GM23248 (cell line): ENCODE measurements at regions not wholly inside any gene's neighbourhood (a gene's known extent, or its start where the extent isn't known, plus 50 kb on each side); places are given as distances from the start of the nearest gene placed in this dataset.
"Not testable (repeated sequence)": the region's sequence is repeated elsewhere in the genome, so short reads cannot be mapped to it uniquely, and the experiment has no call there.

Experiments used
- DNase-seq: peaks from one replicate; pipeline ENCODE4 v3.0.0-alpha.2; 2015
- H2AFZ ChIP-seq: fragments of 200-600 bp; sonication (generic); 2 replicates; pipeline ENCODE4 v1.6.1; 2016; ENCODE audit warnings: antibody characterized with exemption
- H3F3A ChIP-seq: fragments of 200-600 bp; sonication (generic); 2 replicates; pipeline ENCODE4 v1.6.1; 2016; ENCODE audit warnings: mild to moderate bottlenecking, antibody characterized with exemption, mixed run types; ENCODE audit not compliant: insufficient read depth
- H3K27ac ChIP-seq: fragments of 200-600 bp; sonication (generic); 2 replicates; pipeline ENCODE4 v1.5.1; 2016; ENCODE audit warnings: mild to moderate bottlenecking
- H3K27me3 ChIP-seq: fragments of 200-600 bp; sonication (generic); replicated peaks from 2 replicates; pipeline ENCODE4 v1.6.1; 2016; ENCODE audit warnings: mild to moderate bottlenecking; ENCODE audit not compliant: insufficient read depth
- H3K36me3 ChIP-seq: fragments of 200-600 bp; sonication (generic); 2 replicates; pipeline ENCODE4 v1.6.1; 2016; ENCODE audit warnings: low read depth, mild to moderate bottlenecking
- H3K4me1 ChIP-seq: fragments of 200-600 bp; sonication (generic); 2 replicates; pipeline ENCODE4 v1.6.1; 2016; ENCODE audit warnings: mild to moderate bottlenecking; ENCODE audit not compliant: insufficient read depth
- H3K4me2 ChIP-seq: fragments of 200-600 bp; sonication (generic); one replicate; pipeline ENCODE4 v1.6.1; 2016; ENCODE audit warnings: mild to moderate bottlenecking; ENCODE audit not compliant: unreplicated experiment
- H3K4me3 ChIP-seq: fragments of 200-600 bp; sonication (generic); 2 replicates; pipeline ENCODE4 v1.5.1; 2016; ENCODE audit warnings: mild to moderate bottlenecking
- H3K79me2 ChIP-seq: fragments of 200-600 bp; sonication (generic); 2 replicates; pipeline ENCODE4 v1.6.1; 2016; ENCODE audit warnings: mild to moderate bottlenecking; ENCODE audit not compliant: insufficient read depth
- H3K9ac ChIP-seq: fragments of 200-600 bp; sonication (generic); 2 replicates; pipeline ENCODE4 v1.6.1; 2016; ENCODE audit warnings: mild to moderate bottlenecking
- H3K9me2 ChIP-seq: fragments of 200-600 bp; sonication (generic); 2 replicates; pipeline ENCODE4 v1.6.1; 2016; ENCODE audit warnings: mixed run types, mild to moderate bottlenecking, moderate library complexity; ENCODE audit not compliant: insufficient read depth
- H3K9me3 ChIP-seq: fragments of 200-600 bp; sonication (generic); one replicate; pipeline ENCODE4 v1.6.1; 2017; ENCODE audit warnings: low read depth
- H4K20me1 ChIP-seq: fragments of 200-600 bp; sonication (generic); 2 replicates; pipeline ENCODE4 v1.6.0; 2016; ENCODE audit not compliant: insufficient read depth
- EZH2 ChIP-seq: fragments of 200-600 bp; sonication (generic); IDR thresholded peaks from 2 replicates; pipeline ENCODE4 v1.6.1; 2018; ENCODE audit warnings: antibody characterized with exemption, mild to moderate bottlenecking; ENCODE audit not compliant: insufficient read depth, poor library complexity, severe bottlenecking
- EZH2phosphoT487 ChIP-seq: fragments of 200-600 bp; sonication (generic); IDR thresholded peaks from 2 replicates; pipeline ENCODE4 v1.6.1; 2018; ENCODE audit warnings: antibody characterized with exemption, moderate library complexity, mild to moderate bottlenecking, low read depth; ENCODE audit not compliant: insufficient read depth
- WGBS, 2 experiments: methylation state at CpG; one replicate each; pipeline ENCODE4 v1.1.6; 2015 to 2017; ENCODE audit warnings: low lambda C conversion rate in 2 of 2, low coverage in 1 of 2; ENCODE audit errors: missing lambda C conversion rate in 2 of 2; 5-methylcytosine and 5-hydroxymethylcytosine counted together
- in situ Hi-C: fragments of 300-500 bp; cut with MboI; formaldehyde crosslinking; loops from 2 replicates; pipeline ENCODE4 v1.15.0; 2020

- H3K79me2 ChIP-seq, result no peaks in the 10 kb centered on the region
- no peaks in the 10 kb centered on the region for H3K4me1 ChIP-seq
- in situ Hi-C loops, result no loop called here
- H3K9ac ChIP-seq, result no peak overlapping the region
- H3K4me2 ChIP-seq, result no peak overlapping the region
- H2AFZ ChIP-seq, result no peak overlapping the region
- WGBS, 2 experiments, result 36 to 41% methylated on average over 2 of the region's 2 CpGs
- no peak for DNase-seq
- no peaks in the 10 kb centered on the region for H3F3A ChIP-seq
- H3K9me3 ChIP-seq, result no peaks in the 10 kb centered on the region
- H3K4me3 ChIP-seq, result no peak overlapping the region
- H4K20me1 ChIP-seq, result no peaks in the 10 kb centered on the region
- H3K9me2 ChIP-seq, result no peaks in the 10 kb centered on the region
- no peaks in the 10 kb centered on the region for H3K36me3 ChIP-seq
- no peaks in the 10 kb centered on the region for H3K27me3 ChIP-seq
- H3K27ac ChIP-seq, result no peak overlapping the region
- no peak for TF ChIP-seq EZH2phosphoT487
- no peak for TF ChIP-seq EZH2
Observed at GRCh38 chr4:19025031-19025430, 1003.5 kb upstream of the LCORL start.

- H3K9me2 ChIP-seq, result no peaks in the 10 kb centered on the region
- no peak overlapping the region for H3K4me3 ChIP-seq
- DNase-seq, result no peak
- WGBS, 2 experiments, result 43 to 44% methylated on average over 8 of the region's 8 CpGs
- H4K20me1 ChIP-seq, result no peaks in the 10 kb centered on the region
- no peaks in the 10 kb centered on the region for H3K27me3 ChIP-seq
- H3K36me3 ChIP-seq, result no peaks in the 10 kb centered on the region
- H3K4me2 ChIP-seq, result no peak overlapping the region
- no peak overlapping the region for H3K9ac ChIP-seq
- no peaks in the 10 kb centered on the region for H3K4me1 ChIP-seq
- H3K9me3 ChIP-seq, result no peaks in the 10 kb centered on the region
- no peak overlapping the region for H2AFZ ChIP-seq
- in situ Hi-C loops, result no loop called here
- TF ChIP-seq EZH2 (no peak), EZH2phosphoT487 (no peak)
- no peaks in the 10 kb centered on the region for H3K79me2 ChIP-seq
- no peak overlapping the region for H3K27ac ChIP-seq
- H3F3A ChIP-seq, result no peaks in the 10 kb centered on the region
Observed at GRCh38 chr4:19024047-19024446, 1002.5 kb upstream of the LCORL start.

GRCh38 chr4:19021617-19022016, 1000.1 kb upstream of the LCORL start:
- Histone ChIP-seq H3K4me2 (no peak overlapping the region), H3F3A (no peaks in the 10 kb centered on the region), H3K4me1 (no peaks in the 10 kb centered on the region), H3K9me3 (no peaks in the 10 kb centered on the region), H3K27ac (no peak overlapping the region), H2AFZ (no peak overlapping the region), H3K9ac (no peak overlapping the region), H3K36me3 (no peaks in the 10 kb centered on the region), H3K79me2 (no peaks in the 10 kb centered on the region), H3K4me3 (no peak overlapping the region), H3K9me2 (no peaks in the 10 kb centered on the region), H3K27me3 (no peaks in the 10 kb centered on the region), H4K20me1 (no peaks in the 10 kb centered on the region)
- no peak for DNase-seq
- in situ Hi-C loops, result no loop called here
- TF ChIP-seq EZH2 (no peak), EZH2phosphoT487 (no peak)

- WGBS, 2 experiments, result 65 to 71% methylated on average over 11 of the region's 11 CpGs
Observed at GRCh38 chr4:19016550-19016949, 995.0 kb upstream of the LCORL start.

GRCh38 chr4:19014594-19014993, 993.0 kb upstream of the LCORL start:
- H3K4me2 ChIP-seq, result no peak overlapping the region
- no peak for DNase-seq
- no peaks in the 10 kb centered on the region for H3K27me3 ChIP-seq
- no peak overlapping the region for H3K27ac ChIP-seq
- H3K9me3 ChIP-seq, result no peaks in the 10 kb centered on the region
- no peaks in the 10 kb centered on the region for H3K36me3 ChIP-seq
- no peaks in the 10 kb centered on the region for H3K9me2 ChIP-seq
- H4K20me1 ChIP-seq, result no peaks in the 10 kb centered on the region
- no peak overlapping the region for H3K9ac ChIP-seq
- H3K4me1 ChIP-seq, result no peaks in the 10 kb centered on the region
- no peak for TF ChIP-seq EZH2phosphoT487
- no peak for TF ChIP-seq EZH2
- no peak overlapping the region for H3K4me3 ChIP-seq
- in situ Hi-C loops, result no loop called here
- H3K79me2 ChIP-seq, result no peaks in the 10 kb centered on the region
- H3F3A ChIP-seq, result no peaks in the 10 kb centered on the region
- H2AFZ ChIP-seq, result no peak overlapping the region

More at GRCh38 chr4:19016550-19016949, 995.0 kb upstream of the LCORL start:
- H3F3A ChIP-seq, H3K4me1 ChIP-seq, H2AFZ ChIP-seq, H3K27me3 ChIP-seq, H3K79me2 ChIP-seq, H3K27ac ChIP-seq, DNase-seq, H3K9me3 ChIP-seq, in situ Hi-C loops, H4K20me1 ChIP-seq, H3K4me2 ChIP-seq, H3K9me2 ChIP-seq, H3K4me3 ChIP-seq, H3K36me3 ChIP-seq, H3K9ac ChIP-seq: not testable (repeated sequence)
